ENCODE measurements at regions not wholly inside any gene's neighbourhood (a gene's known extent, or its start where the extent isn't known, plus 50 kb on each side); places are given as distances from the start of the nearest gene placed in this dataset.
"Not testable (repeated sequence)": the region's sequence is repeated elsewhere in the genome, so short reads cannot be mapped to it uniquely, and the experiment has no call there.

DNA sequence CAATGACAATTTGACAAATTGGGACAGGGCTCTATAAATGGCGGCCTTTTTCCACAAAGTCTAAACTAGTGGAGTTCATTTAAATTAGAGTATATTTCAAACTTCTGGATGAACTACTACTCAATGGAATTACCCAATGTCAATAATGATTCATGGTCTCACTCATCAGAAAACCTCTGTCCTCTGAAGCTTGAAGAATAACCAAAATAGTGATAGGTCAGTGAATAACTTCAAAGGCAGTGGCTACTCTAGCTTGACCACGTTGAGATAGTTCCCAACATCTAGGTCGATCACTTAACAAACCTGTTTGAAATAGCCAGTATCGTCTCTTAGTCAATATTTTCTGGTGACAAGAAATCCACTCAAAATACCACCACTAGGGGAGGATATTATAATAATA, 197.6 kb downstream of the HDGFL1 start:
- H3K4me3 ChIP-seq (replicated peaks; ENCODE audit: low read depth, low read length): no peak overlapping the region
- no peak for DNase-seq (ENCODE audit: low read depth)
- TF ChIP-seq, protein P1, sequence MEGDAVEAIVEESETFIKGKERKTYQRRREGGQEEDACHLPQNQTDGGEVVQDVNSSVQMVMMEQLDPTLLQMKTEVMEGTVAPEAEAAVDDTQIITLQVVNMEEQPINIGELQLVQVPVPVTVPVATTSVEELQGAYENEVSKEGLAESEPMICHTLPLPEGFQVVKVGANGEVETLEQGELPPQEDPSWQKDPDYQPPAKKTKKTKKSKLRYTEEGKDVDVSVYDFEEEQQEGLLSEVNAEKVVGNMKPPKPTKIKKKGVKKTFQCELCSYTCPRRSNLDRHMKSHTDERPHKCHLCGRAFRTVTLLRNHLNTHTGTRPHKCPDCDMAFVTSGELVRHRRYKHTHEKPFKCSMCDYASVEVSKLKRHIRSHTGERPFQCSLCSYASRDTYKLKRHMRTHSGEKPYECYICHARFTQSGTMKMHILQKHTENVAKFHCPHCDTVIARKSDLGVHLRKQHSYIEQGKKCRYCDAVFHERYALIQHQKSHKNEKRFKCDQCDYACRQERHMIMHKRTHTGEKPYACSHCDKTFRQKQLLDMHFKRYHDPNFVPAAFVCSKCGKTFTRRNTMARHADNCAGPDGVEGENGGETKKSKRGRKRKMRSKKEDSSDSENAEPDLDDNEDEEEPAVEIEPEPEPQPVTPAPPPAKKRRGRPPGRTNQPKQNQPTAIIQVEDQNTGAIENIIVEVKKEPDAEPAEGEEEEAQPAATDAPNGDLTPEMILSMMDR (IDR thresholded peaks at IDR 0.05; ENCODE audit: low read length, missing control alignments): no peak

DNA sequence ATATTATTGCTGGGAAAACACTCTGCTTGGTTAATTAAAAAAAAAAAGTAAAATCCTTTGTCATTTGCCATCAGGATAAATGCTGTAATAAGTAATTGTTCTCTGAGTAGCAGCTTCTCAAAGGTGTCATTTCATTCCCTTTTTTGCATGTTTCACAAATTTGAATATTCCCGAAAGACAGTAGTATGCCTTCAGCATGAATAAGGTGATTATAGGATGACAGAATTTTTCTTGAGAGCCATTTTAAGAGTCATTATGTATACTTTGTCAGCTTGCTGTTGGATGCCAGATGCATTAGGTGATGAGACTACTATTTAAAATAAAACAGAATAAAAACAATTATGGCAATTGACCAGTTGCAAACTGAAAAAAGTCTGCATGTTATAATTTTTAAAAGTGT, 200.7 kb downstream of the HDGFL1 start:
- TF ChIP-seq, protein P1 (IDR thresholded peaks at IDR 0.05; ENCODE audit: low read length, missing control alignments): no peak
- DNase-seq (ENCODE audit: low read depth): no peak
- H3K4me3 ChIP-seq (replicated peaks; ENCODE audit: low read depth, low read length): no peak overlapping the region

DNA sequence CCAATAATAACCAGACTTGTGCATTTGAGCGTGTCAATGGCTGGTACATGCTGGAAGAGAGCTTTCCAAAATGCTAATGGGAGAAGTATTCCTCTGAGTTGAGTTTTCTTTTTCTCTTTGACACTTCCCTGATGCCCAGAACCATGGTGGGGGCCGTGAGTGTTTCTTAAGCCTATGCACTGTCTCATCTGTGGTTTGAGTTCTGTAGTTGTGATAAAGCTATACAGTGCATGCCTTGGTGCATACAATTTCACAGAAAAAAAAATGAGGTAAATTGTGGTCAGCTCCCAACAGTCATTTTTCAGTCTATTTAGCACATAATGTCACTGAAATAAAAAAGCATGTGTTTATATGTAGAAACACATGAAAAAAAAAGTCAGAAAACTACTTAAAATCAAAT, 204.8 kb downstream of the HDGFL1 start:
- DNase-seq (ENCODE audit: low read depth): no peak
- TF ChIP-seq, protein P1 (IDR thresholded peaks at IDR 0.05; ENCODE audit: low read length, missing control alignments): no peak
- H3K4me3 ChIP-seq (replicated peaks; ENCODE audit: low read depth, low read length): no peak overlapping the region

DNA sequence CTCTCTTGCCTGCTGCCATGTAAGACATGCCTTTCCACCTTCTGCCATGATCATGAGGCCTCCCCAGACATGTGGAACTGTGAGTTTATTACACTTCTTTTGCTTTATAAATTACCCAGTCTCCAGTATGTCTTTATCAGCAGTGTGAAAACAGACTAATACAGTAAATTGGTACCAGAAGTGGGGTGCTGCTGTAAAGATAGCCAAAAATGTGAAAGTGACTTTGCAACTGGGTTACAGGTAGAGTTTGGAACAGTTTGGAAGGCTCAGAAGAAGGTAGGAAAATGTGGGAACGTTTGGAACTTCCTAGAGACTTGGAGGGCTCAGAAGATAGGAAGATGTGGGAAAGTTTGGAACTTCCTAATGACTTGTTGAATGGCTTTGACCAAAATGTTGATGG, 209.1 kb downstream of the HDGFL1 start:
- not testable (repeated sequence) for DNase-seq (ENCODE audit: low read depth); H3K4me3 ChIP-seq (replicated peaks; ENCODE audit: low read depth, low read length)

DNA sequence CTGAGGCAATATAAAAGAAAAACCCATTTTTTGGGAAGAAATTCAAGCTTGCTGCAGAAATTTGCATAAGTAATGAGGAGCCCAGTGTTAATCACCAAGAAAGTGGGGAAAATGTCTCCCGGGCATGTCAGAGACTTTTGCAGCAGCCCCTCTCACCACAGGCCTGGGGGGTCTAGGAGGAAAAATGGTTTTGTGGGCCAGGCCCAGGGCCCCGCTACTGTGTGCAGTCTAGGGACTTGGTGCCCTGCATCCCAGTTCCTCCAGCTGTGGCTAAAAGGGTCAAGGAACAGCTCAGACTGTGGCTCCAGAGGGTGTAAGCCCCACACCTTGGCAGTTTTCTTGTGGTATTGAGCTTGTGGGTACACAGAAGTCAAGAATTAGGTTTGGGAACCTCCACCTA, 209.7 kb downstream of the HDGFL1 start:
- no peak for DNase-seq (ENCODE audit: low read depth)
- TF ChIP-seq, protein P1 (IDR thresholded peaks at IDR 0.05; ENCODE audit: low read length, missing control alignments): no peak
- no peak overlapping the region for H3K4me3 ChIP-seq (replicated peaks; ENCODE audit: low read depth, low read length)

DNA sequence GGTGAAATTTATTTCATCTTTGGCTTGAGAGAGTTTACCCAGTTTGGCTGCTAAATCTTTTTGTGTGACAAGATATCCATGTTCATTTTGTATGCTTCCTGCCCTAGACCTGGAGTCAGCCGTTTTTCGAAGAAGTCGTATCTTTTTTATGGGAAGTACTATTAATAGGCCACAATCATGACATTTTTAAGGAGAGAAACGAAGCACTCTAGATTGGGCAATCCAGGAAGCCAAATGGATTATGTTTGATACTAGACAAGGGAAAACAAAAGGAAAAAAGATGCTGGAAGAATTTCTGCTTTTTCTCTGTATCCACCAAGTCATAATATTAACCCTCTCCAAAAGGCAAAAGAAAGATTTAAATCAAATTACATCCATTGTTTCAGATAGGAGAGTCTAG, 214.6 kb downstream of the HDGFL1 start:
- peak; percentile 63 for DNase-seq (ENCODE audit: low read depth)
- H3K4me3 ChIP-seq (replicated peaks; ENCODE audit: low read depth, low read length): no peak overlapping the region
- TF ChIP-seq, protein P1 (IDR thresholded peaks at IDR 0.05; ENCODE audit: low read length, missing control alignments): no peak

DNA sequence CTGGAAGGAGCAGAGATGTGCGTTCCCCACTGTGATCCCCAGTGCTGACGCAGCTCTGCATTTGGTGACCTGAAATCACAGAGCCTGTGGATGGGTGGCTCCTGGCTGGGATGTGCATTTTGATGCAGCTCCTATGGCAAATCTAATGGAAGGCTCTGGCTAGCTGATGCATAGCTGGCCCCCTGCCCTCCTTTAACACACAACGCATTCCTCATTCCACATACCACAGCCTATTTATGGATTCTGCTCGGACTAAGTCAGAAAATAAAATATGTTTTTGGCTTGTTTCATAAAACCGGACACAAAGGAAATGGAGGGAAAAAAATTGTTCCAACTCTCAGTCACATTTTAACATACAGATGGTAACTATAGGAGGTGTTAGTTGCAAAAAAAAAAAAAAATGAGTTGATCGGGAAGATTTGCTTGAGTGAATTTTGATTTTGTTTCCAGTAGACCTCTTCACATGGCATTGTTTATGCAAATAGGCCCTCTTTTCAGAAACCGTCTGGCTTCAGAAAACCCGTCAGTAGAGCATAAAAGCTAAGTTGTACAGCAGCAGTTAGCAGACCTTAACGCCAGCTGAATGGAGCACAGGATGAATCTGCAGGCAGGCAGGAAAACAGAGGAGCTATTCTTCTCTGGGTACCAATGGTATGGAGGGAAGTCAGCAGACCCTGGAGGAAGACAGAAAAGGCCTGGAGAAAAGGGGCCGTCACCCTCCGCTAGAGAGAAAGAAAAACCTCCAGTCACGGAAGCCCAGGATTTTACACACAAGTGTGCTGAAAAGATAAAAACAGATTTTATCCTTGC, 215.4 kb downstream of the HDGFL1 start:
- TF ChIP-seq, protein P1 (IDR thresholded peaks at IDR 0.05; ENCODE audit: low read length, missing control alignments): no peak
- H3K4me3 ChIP-seq (replicated peaks; ENCODE audit: low read depth, low read length): no peak overlapping the region
- peak; percentile 44 for DNase-seq (ENCODE audit: low read depth)

All from fibroblast of pulmonary artery (primary cell).